Mesothelial cell of epicardium (in vitro differentiated cells): ENCODE measurements at regions not wholly inside any gene's neighbourhood (a gene's known extent, or its start where the extent isn't known, plus 50 kb on each side); places are given as distances from the start of the nearest gene placed in this dataset.

Experiments
- DNase-seq, 2 experiments: peaks; one replicate each; pipeline ENCODE4 v3.0.0; 2021; ENCODE audit warnings: low spot score in 2 of 2; ENCODE audit not compliant: unreplicated experiment in 2 of 2
- H3K27ac Mint-ChIP-seq: 2 replicates; pipeline ENCODE4 v1.8.0; 2021; ENCODE audit warnings: mixed read lengths
- H3K27me3 Mint-ChIP-seq: 2 replicates; pipeline ENCODE4 v1.8.0; 2021; ENCODE audit warnings: low read depth, mixed read lengths
- H3K36me3 Mint-ChIP-seq: 2 replicates; pipeline ENCODE4 v1.8.0; 2021; ENCODE audit warnings: mixed read lengths
- H3K4me1 Mint-ChIP-seq: 2 replicates; pipeline ENCODE4 v1.8.0; 2021; ENCODE audit warnings: mixed read lengths
- H3K4me3 Mint-ChIP-seq: 2 replicates; pipeline ENCODE4 v1.8.0; 2021; ENCODE audit warnings: mild to moderate bottlenecking, moderate library complexity, mixed read lengths
- H3K9me3 Mint-ChIP-seq: 2 replicates; pipeline ENCODE4 v1.8.0; 2021; ENCODE audit warnings: mixed read lengths
- TF ChIP-seq, protein P1 (sequence below): fragments of 200-600 bp; sonication (generic); IDR thresholded peaks from one replicate; pipeline ENCODE4 v1.5.0; 2021; ENCODE audit warnings: antibody characterized with exemption; ENCODE audit not compliant: unreplicated experiment

DNA sequence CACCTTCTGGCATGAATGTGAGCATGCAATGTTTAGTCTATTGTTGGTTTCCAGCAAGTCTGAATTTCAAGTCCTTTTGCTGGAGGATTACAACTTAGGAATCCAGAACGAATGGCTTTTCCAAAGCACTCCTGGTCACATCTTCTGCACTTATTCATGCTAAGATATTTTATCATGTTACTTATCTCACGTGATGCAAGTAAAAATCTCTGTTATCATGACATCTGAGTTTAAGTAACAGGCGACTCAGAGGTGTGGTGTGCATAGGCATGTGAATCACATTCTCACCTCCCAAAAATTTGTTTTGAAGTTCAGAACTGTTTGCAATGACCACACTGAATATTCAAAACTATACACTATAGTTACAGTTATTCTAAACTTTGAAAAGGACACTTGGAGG lies 204.8 kb upstream of the FGGY start:
- peaks cover 8% of the 10 kb centered on the region for H3K4me1 Mint-ChIP-seq
- TF ChIP-seq, protein P1, sequence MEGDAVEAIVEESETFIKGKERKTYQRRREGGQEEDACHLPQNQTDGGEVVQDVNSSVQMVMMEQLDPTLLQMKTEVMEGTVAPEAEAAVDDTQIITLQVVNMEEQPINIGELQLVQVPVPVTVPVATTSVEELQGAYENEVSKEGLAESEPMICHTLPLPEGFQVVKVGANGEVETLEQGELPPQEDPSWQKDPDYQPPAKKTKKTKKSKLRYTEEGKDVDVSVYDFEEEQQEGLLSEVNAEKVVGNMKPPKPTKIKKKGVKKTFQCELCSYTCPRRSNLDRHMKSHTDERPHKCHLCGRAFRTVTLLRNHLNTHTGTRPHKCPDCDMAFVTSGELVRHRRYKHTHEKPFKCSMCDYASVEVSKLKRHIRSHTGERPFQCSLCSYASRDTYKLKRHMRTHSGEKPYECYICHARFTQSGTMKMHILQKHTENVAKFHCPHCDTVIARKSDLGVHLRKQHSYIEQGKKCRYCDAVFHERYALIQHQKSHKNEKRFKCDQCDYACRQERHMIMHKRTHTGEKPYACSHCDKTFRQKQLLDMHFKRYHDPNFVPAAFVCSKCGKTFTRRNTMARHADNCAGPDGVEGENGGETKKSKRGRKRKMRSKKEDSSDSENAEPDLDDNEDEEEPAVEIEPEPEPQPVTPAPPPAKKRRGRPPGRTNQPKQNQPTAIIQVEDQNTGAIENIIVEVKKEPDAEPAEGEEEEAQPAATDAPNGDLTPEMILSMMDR: no peak
- no peaks in the 10 kb centered on the region for H3K27me3 Mint-ChIP-seq
- no peak overlapping the region for H3K4me3 Mint-ChIP-seq
- DNase-seq: no peak
- peaks cover 9% of the 10 kb centered on the region for H3K9me3 Mint-ChIP-seq
- peaks cover 5% of the 10 kb centered on the region for H3K36me3 Mint-ChIP-seq
- H3K27ac Mint-ChIP-seq: no peak overlapping the region

DNA sequence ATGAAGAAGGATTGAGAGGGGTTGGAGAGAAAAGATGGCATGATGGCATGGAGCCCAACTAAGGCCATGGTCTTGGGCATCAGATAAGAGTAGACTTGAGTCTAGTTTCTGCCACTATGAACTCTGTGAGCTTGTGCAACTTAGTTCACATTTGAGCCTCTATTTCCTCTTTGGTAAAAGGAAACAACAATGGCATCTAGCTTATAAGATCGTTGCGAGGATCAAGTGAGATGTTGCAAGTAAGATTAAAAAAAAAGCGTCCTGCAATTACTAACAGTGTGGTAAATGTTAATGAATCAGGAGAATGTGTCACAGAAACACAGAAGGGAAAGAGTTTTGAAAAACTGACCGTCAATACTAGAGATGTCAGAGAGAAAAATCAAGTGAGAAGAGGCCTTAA lies 202.9 kb upstream of the FGGY start:
- Mint-ChIP-seq H3K36me3 (peaks cover 2% of the 10 kb centered on the region), H3K27me3 (no peaks in the 10 kb centered on the region), H3K4me3 (no peak overlapping the region), H3K9me3 (peaks cover 6% of the 10 kb centered on the region), H3K27ac (no peak overlapping the region), H3K4me1 (peaks cover 8% of the 10 kb centered on the region)
- DNase-seq: no peak
- TF ChIP-seq, protein P1: no peak

DNA sequence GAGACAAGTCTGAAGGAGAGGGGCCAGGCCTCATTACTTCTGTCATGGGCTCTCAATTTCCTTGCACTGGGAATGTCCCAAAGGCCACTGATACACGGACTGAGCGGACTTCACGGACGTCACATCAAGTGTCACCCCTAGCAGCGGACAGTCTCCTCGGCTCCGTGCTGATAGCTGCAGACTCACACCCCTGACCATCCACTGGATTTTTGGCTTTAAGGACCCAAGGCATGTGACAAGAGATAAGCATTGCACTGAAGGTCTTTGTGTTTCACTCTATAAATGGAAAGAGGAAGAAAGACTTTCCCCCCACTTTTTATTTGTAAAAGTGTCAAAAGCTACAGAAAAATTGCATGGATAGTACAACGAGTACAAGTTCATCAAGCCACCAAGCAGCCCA lies 200.4 kb upstream of the FGGY start:
- no peak overlapping the region for H3K27ac Mint-ChIP-seq
- no peak overlapping the region for H3K4me3 Mint-ChIP-seq
- no peaks in the 10 kb centered on the region for H3K36me3 Mint-ChIP-seq
- TF ChIP-seq, protein P1: no peak
- no peaks in the 10 kb centered on the region for H3K27me3 Mint-ChIP-seq
- no peaks in the 10 kb centered on the region for H3K4me1 Mint-ChIP-seq
- no peak for DNase-seq
- H3K9me3 Mint-ChIP-seq: peaks cover 4% of the 10 kb centered on the region

DNA sequence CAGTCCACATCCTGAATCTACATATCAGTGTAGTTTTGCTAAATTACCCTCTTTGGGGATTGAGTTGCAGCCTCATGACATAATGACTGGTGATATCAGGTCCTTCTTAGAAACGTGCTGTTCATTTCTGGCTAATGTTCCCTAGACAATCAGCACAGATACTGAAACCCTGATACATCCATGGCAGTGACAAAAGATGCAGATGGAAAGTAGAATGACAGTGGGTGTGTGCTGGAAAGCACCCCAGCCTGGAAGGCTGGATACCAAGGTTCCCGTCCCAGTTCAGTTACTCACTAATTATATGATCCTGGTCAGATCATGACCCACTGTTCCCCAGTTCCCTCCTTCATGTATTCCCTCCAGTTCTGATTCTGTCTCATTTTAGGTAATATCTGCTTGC lies 198.2 kb upstream of the FGGY start:
- Mint-ChIP-seq H3K27ac (no peak overlapping the region), H3K9me3 (peaks cover 12% of the 10 kb centered on the region), H3K36me3 (no peaks in the 10 kb centered on the region), H3K27me3 (no peaks in the 10 kb centered on the region), H3K4me3 (no peak overlapping the region), H3K4me1 (no peaks in the 10 kb centered on the region)
- no peak for DNase-seq
- TF ChIP-seq, protein P1: no peak

DNA sequence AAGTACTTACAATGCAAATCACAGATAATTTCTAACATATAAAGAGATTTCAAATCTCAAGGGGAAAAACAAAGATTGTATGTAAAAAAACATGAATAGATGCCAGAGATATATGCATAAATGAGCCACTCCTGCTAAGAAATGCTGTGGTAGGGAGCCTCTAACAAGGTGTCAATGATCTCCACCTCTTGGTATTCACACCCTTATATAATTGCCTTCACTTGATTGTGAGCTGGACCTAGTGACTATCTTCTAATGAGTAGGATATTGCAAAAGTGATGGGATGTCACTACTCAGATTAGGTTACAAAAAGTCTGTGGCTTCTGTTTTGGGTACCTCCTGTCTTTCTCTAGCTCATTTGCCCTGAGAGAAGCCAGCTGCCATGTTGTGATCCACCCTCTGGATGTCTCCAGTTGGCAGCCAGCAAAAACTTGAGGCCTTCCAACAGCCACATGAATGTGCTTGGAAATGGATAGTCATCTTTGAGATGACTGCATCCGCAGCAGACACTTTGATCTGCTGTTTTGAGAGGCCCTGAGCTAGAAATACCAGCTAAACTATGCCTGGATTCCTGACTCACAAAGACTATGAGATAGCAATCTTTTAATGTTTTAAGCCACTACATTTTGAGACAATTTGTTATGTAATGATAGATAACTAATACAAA lies 196.1 kb upstream of the FGGY start:
- no peaks in the 10 kb centered on the region for H3K36me3 Mint-ChIP-seq
- H3K4me3 Mint-ChIP-seq: no peak overlapping the region
- peaks cover 12% of the 10 kb centered on the region for H3K9me3 Mint-ChIP-seq
- peaks cover 6% of the 10 kb centered on the region for H3K4me1 Mint-ChIP-seq
- DNase-seq: no peak
- peak overlapping the region; percentile 45 for H3K27ac Mint-ChIP-seq
- H3K27me3 Mint-ChIP-seq: no peaks in the 10 kb centered on the region
- TF ChIP-seq, protein P1: no peak

DNA sequence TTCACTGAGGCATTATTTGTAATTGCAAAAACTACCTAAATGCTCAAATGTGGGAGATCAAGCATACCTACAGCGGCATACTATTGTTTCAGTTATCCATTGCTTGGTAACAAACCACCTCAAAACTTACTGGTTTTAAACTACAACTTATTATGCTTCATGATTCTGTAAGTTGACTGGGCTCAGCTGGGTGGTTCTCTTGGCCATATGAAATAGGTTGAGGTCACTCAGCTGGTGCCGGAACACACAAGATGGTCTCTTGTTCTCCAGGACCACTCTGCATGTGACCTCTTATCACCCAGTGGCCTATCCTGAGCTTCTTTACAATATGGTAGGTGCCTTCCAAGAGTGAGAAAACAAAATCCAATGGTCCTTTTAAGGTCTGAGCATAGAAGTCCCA lies 195.4 kb upstream of the FGGY start:
- DNase-seq: no peak
- TF ChIP-seq, protein P1: no peak
- Mint-ChIP-seq H3K4me3 (no peak overlapping the region), H3K36me3 (no peaks in the 10 kb centered on the region), H3K4me1 (peaks cover 6% of the 10 kb centered on the region), H3K27ac (no peak overlapping the region), H3K9me3 (peaks cover 12% of the 10 kb centered on the region), H3K27me3 (no peaks in the 10 kb centered on the region)
